ENCODE measurements at regions not wholly inside any gene's neighbourhood (a gene's known extent, or its start where the extent isn't known, plus 50 kb on each side); places are given as distances from the start of the nearest gene placed in this dataset.
"Not testable (repeated sequence)": the region's sequence is repeated elsewhere in the genome, so short reads cannot be mapped to it uniquely, and the experiment has no call there.

DNA sequence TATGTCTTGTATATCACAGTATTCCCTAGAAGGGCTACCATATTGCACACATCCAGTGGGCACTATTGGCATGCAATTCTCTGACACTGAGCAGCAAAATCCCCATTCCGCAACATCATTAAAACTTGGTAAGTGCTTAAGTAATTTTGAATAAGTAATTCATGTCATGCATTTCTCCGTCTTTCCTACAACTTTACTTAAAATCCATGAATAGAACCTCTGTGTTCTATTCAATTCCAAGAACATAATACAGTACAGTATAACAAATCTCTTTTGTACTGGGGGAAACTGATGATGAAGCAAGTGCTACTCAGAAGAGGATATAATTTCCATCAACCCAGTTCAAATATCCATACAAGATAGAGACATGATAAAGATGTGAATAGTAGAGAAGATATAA is 80.9 kb upstream of the SEMA3C start:
- peaks cover 24% of the 10 kb centered on the region for H3K4me1 Mint-ChIP-seq (ENCODE audit: low read depth)
- no peak overlapping the region for H3K27ac Mint-ChIP-seq
- no peak for DNase-seq
- no peaks in the 10 kb centered on the region for H3K27me3 Mint-ChIP-seq (ENCODE audit: insufficient read depth)
- H3K9me3 Mint-ChIP-seq: peaks cover 6% of the 10 kb centered on the region
- no peak for TF ChIP-seq CTCF (IDR thresholded peaks at IDR 0.05)
- H3K4me3 Mint-ChIP-seq: no peak overlapping the region
- 0 out of 2 replicates have a peak, but pooled peaks cover 6% of the 10 kb centered on the region for H3K36me3 Mint-ChIP-seq (ENCODE audit: low read depth)

GRCh38 chr7:80999100-80999499 is 80.2 kb upstream of the SEMA3C start:
- DNase-seq: no peak
- H3K4me3 Mint-ChIP-seq: no peak overlapping the region
- H3K27ac Mint-ChIP-seq: no peak overlapping the region
- H3K4me1 Mint-ChIP-seq (ENCODE audit: low read depth): peaks cover 17% of the 10 kb centered on the region
- peaks cover 6% of the 10 kb centered on the region for H3K9me3 Mint-ChIP-seq
- H3K27me3 Mint-ChIP-seq (ENCODE audit: insufficient read depth): no peaks in the 10 kb centered on the region
- 0 out of 2 replicates have a peak, but pooled peaks cover 6% of the 10 kb centered on the region for H3K36me3 Mint-ChIP-seq (ENCODE audit: low read depth)
- no peak for TF ChIP-seq CTCF (IDR thresholded peaks at IDR 0.05)

- no peak for DNase-seq
- Mint-ChIP-seq H3K36me3 (ENCODE audit: low read depth) (0 out of 2 replicates have a peak, but pooled peaks cover 6% of the 10 kb centered on the region), H3K27me3 (ENCODE audit: insufficient read depth) (no peaks in the 10 kb centered on the region), H3K27ac (no peak overlapping the region), H3K9me3 (peaks cover 6% of the 10 kb centered on the region), H3K4me3 (no peak overlapping the region), H3K4me1 (ENCODE audit: low read depth) (peaks cover 6% of the 10 kb centered on the region)
- TF ChIP-seq CTCF (IDR thresholded peaks at IDR 0.05): no peak
Measured at GRCh38 chr7:80997841-80998240, 79.0 kb upstream of the SEMA3C start.

- H3K27ac Mint-ChIP-seq; H3K36me3 Mint-ChIP-seq (ENCODE audit: low read depth); DNase-seq; H3K9me3 Mint-ChIP-seq; H3K4me1 Mint-ChIP-seq (ENCODE audit: low read depth); H3K4me3 Mint-ChIP-seq; H3K27me3 Mint-ChIP-seq (ENCODE audit: insufficient read depth): not testable (repeated sequence)
Measured at GRCh38 chr7:80996236-80996635, 77.4 kb upstream of the SEMA3C start.

GRCh38 chr7:80991654-80992053 is 72.8 kb upstream of the SEMA3C start:
- no peak for TF ChIP-seq CTCF (IDR thresholded peaks at IDR 0.05)
- no peaks in the 10 kb centered on the region for H3K4me1 Mint-ChIP-seq (ENCODE audit: low read depth)
- DNase-seq: no peak
- 0 out of 2 replicates have a peak, but pooled peaks cover 6% of the 10 kb centered on the region for H3K36me3 Mint-ChIP-seq (ENCODE audit: low read depth)
- H3K4me3 Mint-ChIP-seq: no peak overlapping the region
- H3K27ac Mint-ChIP-seq: no peak overlapping the region
- H3K9me3 Mint-ChIP-seq: peaks cover 6% of the 10 kb centered on the region
- no peaks in the 10 kb centered on the region for H3K27me3 Mint-ChIP-seq (ENCODE audit: insufficient read depth)

- Mint-ChIP-seq H3K9me3 (0 out of 2 replicates have a peak, but pooled peaks cover 11% of the 10 kb centered on the region), H3K4me3 (no peak overlapping the region), H3K36me3 (ENCODE audit: low read depth) (peaks cover 10% of the 10 kb centered on the region; the same call in 1 of the 2 replicates), H3K27ac (no peak overlapping the region), H3K4me1 (ENCODE audit: low read depth) (no peaks in the 10 kb centered on the region; the same call in 1 of the 2 replicates), H3K27me3 (ENCODE audit: insufficient read depth) (no peaks in the 10 kb centered on the region)
- DNase-seq: no peak
- TF ChIP-seq CTCF (IDR thresholded peaks at IDR 0.05): no peak
Measured at GRCh38 chr7:80984619-80985018, 65.8 kb upstream of the SEMA3C start.
